ENCODE measurements at regions not wholly inside any gene's neighbourhood (a gene's known extent, or its start where the extent isn't known, plus 50 kb on each side); places are given as distances from the start of the nearest gene placed in this dataset.

DNA sequence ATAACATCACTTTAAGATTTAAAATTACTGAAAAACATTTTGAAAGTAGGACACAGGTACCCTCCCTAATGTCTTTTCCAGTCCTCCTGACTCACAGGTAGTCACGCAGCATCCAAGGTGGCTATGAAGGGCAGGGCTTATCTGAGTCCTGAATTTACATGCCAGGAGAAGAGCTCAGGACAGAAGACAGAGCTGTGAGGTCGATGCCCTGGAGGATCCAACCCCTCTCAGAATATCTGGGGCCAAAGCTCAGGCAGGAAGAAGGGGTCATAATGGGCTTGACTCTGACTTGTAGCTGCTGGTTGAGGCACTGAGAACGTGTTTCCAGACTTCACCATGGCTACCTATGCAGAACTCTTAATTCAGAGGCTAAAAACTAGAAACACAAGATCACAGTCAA, 177.5 kb downstream of the AASDH start:
- no peak for TF ChIP-seq CTCF (IDR thresholded peaks at IDR 0.05; ENCODE audit: poor library complexity)
- no peak for TF ChIP-seq EZH2 (IDR thresholded peaks at IDR 0.05; ENCODE audit: borderline replicate concordance)
- no peak for TF ChIP-seq EZH2phosphoT487 (IDR thresholded peaks at IDR 0.05; ENCODE audit: low read depth, severe bottlenecking, unreplicated experiment)
